ENCODE measurements at regions not wholly inside any gene's neighbourhood (a gene's known extent, or its start where the extent isn't known, plus 50 kb on each side); places are given as distances from the start of the nearest gene placed in this dataset.

GRCh38 chr13:50114961-50115360 lies 99.7 kb downstream of the KCNRG start:
- Histone ChIP-seq H2AK5ac (ENCODE audit: low read depth, low read length) (no peak overlapping the region), H3K4me1 (ENCODE audit: control insufficient read depth, insufficient read depth, low read length) (peaks cover 2% of the 10 kb centered on the region), H3K79me1 (ENCODE audit: low read depth in 1 of 2, low read length in 2 of 2) (peaks cover 13 to 21% of the 10 kb centered on the region in 2 experiments; a peak in 3 of 4 replicates), H3K9ac (ENCODE audit: low read depth, low read length) (no peak overlapping the region), H2BK120ac (ENCODE audit: low read depth, low read length) (no peak overlapping the region), H4K8ac (ENCODE audit: low read depth in 2 of 2, low read length in 2 of 2) (no peak overlapping the region), H4K91ac (ENCODE audit: insufficient read depth, low read depth, low read length) (no peak overlapping the region), H3K36me3 (ENCODE audit: control insufficient read depth, insufficient read depth, low read length) (peaks cover 4% of the 10 kb centered on the region), H3K56ac (ENCODE audit: extremely low read depth, insufficient read depth, low read length) (no peak overlapping the region), H3K4ac (ENCODE audit: low read depth, low read length) (no peak overlapping the region), H3K18ac (ENCODE audit: low read depth, low read length) (no peak overlapping the region), H2AFZ (replicated peaks; ENCODE audit: low read length, poor library complexity) (no peak overlapping the region), H3K9me1 (ENCODE audit: insufficient read depth, low read length) (no peaks in the 10 kb centered on the region), H4K20me1 (ENCODE audit: insufficient read depth, low read length) (peaks cover 15% of the 10 kb centered on the region; the same call in 1 of the 2 replicates), H3K9me3 (ENCODE audit: control insufficient read depth, insufficient read depth, low read length) (no peaks in the 10 kb centered on the region), H4K5ac (ENCODE audit: low read depth, low read length) (no peak overlapping the region), H2BK5ac (ENCODE audit: low read depth, low read length, poor library complexity, severe bottlenecking) (no peak overlapping the region), H3K4me3 (ENCODE audit: insufficient read depth, low read depth, low read length) (no peak overlapping the region), H2AK9ac (replicated peaks; ENCODE audit: low read depth, low read length, poor library complexity) (no peak overlapping the region), H3K14ac (replicated peaks; ENCODE audit: low read depth, low read length) (no peak overlapping the region), H3K23ac (ENCODE audit: low read depth, low read length) (no peak overlapping the region), H3K4me2 (ENCODE audit: low read depth, low read length) (no peak overlapping the region), H3K27me3 (ENCODE audit: control insufficient read depth, insufficient read depth, low read length) (no peaks in the 10 kb centered on the region), H2BK15ac (ENCODE audit: low read depth, low read length) (no peak overlapping the region), H3K27ac (ENCODE audit: insufficient read depth, low read length) (no peak overlapping the region), H2BK20ac (ENCODE audit: low read depth, low read length) (no peak overlapping the region)
- no peak for ATAC-seq (ENCODE audit: low read depth)
- ChIA-PET POLR2A (ENCODE audit: unreplicated experiment) (interaction anchor here (1.7 kb wide), 1 partner anchor 10 kb away, joined by 10 read pairs; no protein-coding TSS in a partner anchor), CTCF (no interaction called here)
- no peak for DNase-seq
- BruUV-seq (replicated peaks), result no TSS peak
- in situ Hi-C loops (cut with MboI; ENCODE audit: low sequenced_read_pairs) (no loop called here), dilution Hi-C loops (cut with HindIII; ENCODE audit: low sequenced_read_pairs, unreplicated experiment) (no loop called here), intact Hi-C loops (cut with micrococcal nuclease) (no loop called here)
- TF ChIP-seq ELK1 (IDR thresholded peaks at IDR 0.05; ENCODE audit: borderline replicate concordance, low read depth, low read length) (no peak), POLR2A (IDR thresholded peaks at IDR 0.05; ENCODE audit: low read depth, low read length) (no peak), BHLHE40 (IDR thresholded peaks at IDR 0.05; ENCODE audit: low read depth, low read length) (no peak), FOS (IDR thresholded peaks at IDR 0.05; ENCODE audit: low read depth, low read length) (no peak), SMC3 (IDR thresholded peaks at IDR 0.05; ENCODE audit: low read depth, low read length) (no peak), CEBPB (IDR thresholded peaks at IDR 0.05; ENCODE audit: low read depth, low read length) (no peak), RCOR1 (IDR thresholded peaks at IDR 0.05; ENCODE audit: insufficient replicate concordance, low read length) (no peak), MAFK (IDR thresholded peaks at IDR 0.05; ENCODE audit: low read depth, low read length) (no peak), NFE2L2 (IDR thresholded peaks at IDR 0.05; ENCODE audit: low read depth, low read length) (no peak), MAZ (IDR thresholded peaks at IDR 0.05; ENCODE audit: borderline replicate concordance, low read depth, low read length) (no peak), RAD21 (IDR thresholded peaks at IDR 0.05; ENCODE audit: low read length) (no peak), CHD1 (IDR thresholded peaks at IDR 0.05; ENCODE audit: low read depth, low read length) (no peak), USF2 (IDR thresholded peaks at IDR 0.05; ENCODE audit: low read depth, low read length) (no peak), CTCF (conservative IDR thresholded peaks at IDR 0.05; ENCODE audit: low read depth, low read length) (no peak), RFX5 (IDR thresholded peaks at IDR 0.05; ENCODE audit: low read depth, low read length) (no peak), MXI1 (IDR thresholded peaks at IDR 0.05; ENCODE audit: borderline replicate concordance, low read depth, low read length) (no peak)
- WGBS, 2 experiments (ENCODE audit: extremely low coverage in 2 of 2, insufficient read length in 1 of 2), result no CpG with 5 or more reads among the region's 2 CpGs
